C4-2B (cell line): ENCODE measurements at regions not wholly inside any gene's neighbourhood (a gene's known extent, or its start where the extent isn't known, plus 50 kb on each side); places are given as distances from the start of the nearest gene placed in this dataset.

Experiments
- ZFX ChIP-seq: fragments of 450-650 bp; IDR thresholded peaks from 2 replicates; pipeline ENCODE4 v1.6.1; 2017
- TF ChIP-seq, protein P1 (sequence below): fragments of 450-650 bp; conservative IDR thresholded peaks from 2 replicates; pipeline ENCODE4 v1.5.1; 2017; ENCODE audit warnings: mild to moderate bottlenecking

- TF ChIP-seq, protein P1, sequence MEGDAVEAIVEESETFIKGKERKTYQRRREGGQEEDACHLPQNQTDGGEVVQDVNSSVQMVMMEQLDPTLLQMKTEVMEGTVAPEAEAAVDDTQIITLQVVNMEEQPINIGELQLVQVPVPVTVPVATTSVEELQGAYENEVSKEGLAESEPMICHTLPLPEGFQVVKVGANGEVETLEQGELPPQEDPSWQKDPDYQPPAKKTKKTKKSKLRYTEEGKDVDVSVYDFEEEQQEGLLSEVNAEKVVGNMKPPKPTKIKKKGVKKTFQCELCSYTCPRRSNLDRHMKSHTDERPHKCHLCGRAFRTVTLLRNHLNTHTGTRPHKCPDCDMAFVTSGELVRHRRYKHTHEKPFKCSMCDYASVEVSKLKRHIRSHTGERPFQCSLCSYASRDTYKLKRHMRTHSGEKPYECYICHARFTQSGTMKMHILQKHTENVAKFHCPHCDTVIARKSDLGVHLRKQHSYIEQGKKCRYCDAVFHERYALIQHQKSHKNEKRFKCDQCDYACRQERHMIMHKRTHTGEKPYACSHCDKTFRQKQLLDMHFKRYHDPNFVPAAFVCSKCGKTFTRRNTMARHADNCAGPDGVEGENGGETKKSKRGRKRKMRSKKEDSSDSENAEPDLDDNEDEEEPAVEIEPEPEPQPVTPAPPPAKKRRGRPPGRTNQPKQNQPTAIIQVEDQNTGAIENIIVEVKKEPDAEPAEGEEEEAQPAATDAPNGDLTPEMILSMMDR, result no peak
- TF ChIP-seq ZFX, result no peak
Observed at GRCh38 chr14:61132894-61133293, 148.2 kb downstream of the TMEM30B start.
